SK-N-SH (cell line): ENCODE measurements at regions not wholly inside any gene's neighbourhood (a gene's known extent, or its start where the extent isn't known, plus 50 kb on each side); places are given as distances from the start of the nearest gene placed in this dataset.

Experiments used
- CTCF ChIP-seq: fragments of 200-600 bp; sonication (generic); IDR thresholded peaks from 2 replicates; pipeline ENCODE4 v1.6.1; 2017; ENCODE audit warnings: antibody characterized with exemption, mild to moderate bottlenecking, moderate library complexity
- ELF1 ChIP-seq: IDR thresholded peaks from 2 replicates; pipeline ENCODE4 v1.4.0; 2012
- EP300 ChIP-seq, 2 experiments: IDR thresholded peaks; 2 replicates each; pipeline versions ENCODE4 v1.4.0 to v1.6.1; 2012; ENCODE audit warnings: borderline replicate concordance in 1 of 2, low read depth in 1 of 2, low read length in 1 of 2
- JUND ChIP-seq: IDR thresholded peaks from 2 replicates; pipeline ENCODE4 v1.4.0; 2012
- SMC3 ChIP-seq: IDR thresholded peaks from 2 replicates; pipeline ENCODE4 v1.6.1; 2012; ENCODE audit warnings: low read depth, low read length, improper control_type of control experiment
- TAF1 ChIP-seq: IDR thresholded peaks from 2 replicates; pipeline ENCODE4 v1.6.1; 2012; ENCODE audit warnings: low read depth, mild to moderate bottlenecking, low read length, moderate library complexity, borderline replicate concordance
- TEAD4 ChIP-seq: IDR thresholded peaks from 2 replicates; pipeline ENCODE4 v1.4.0; 2012; ENCODE audit warnings: mild to moderate bottlenecking, borderline replicate concordance; ENCODE audit not compliant: insufficient read depth
- YY1 ChIP-seq: IDR thresholded peaks from 2 replicates; pipeline ENCODE4 v1.4.0; 2012; ENCODE audit warnings: low read depth, mild to moderate bottlenecking
- TF ChIP-seq, protein P1 (sequence below): fragments of 150-350 bp; IDR thresholded peaks from 2 replicates; pipeline ENCODE4 v1.6.1; 2017; ENCODE audit warnings: antibody characterized with exemption, low read length, low read depth, borderline replicate concordance

- TF ChIP-seq, protein P1, sequence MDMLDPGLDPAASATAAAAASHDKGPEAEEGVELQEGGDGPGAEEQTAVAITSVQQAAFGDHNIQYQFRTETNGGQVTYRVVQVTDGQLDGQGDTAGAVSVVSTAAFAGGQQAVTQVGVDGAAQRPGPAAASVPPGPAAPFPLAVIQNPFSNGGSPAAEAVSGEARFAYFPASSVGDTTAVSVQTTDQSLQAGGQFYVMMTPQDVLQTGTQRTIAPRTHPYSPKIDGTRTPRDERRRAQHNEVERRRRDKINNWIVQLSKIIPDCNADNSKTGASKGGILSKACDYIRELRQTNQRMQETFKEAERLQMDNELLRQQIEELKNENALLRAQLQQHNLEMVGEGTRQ, result no peak
- TF ChIP-seq TEAD4 (no peak), JUND (no peak), YY1 (no peak), TAF1 (no peak), CTCF (no peak), SMC3 (no peak), EP300 (IDR thresholded peaks at IDR 0.05; ENCODE audit: borderline replicate concordance in 1 of 2, low read depth in 1 of 2, low read length in 1 of 2) (no peak), ELF1 (no peak)
Observed at GRCh38 chr3:103494512-103494911, 1059.7 kb downstream of the ZPLD1 start.
